Gastrocnemius medialis (tissue), 4 donors: ENCODE measurements at regions not wholly inside any gene's neighbourhood (a gene's known extent, or its start where the extent isn't known, plus 50 kb on each side); places are given as distances from the start of the nearest gene placed in this dataset.

Experiments
- CTCF ChIP-seq, 5 experiments: fragments of 450-650 bp in 3 of 5; fragments of 200-600 bp in 2 of 5; sonication (generic) in 2 of 5; IDR thresholded peaks in 4 of 5; conservative IDR thresholded peaks in 1 of 5; 1 replicate in 4 of 5; 2 replicates in 1 of 5; pipeline ENCODE4 v1.5.1; 2016 to 2019; ENCODE audit warnings: antibody characterized with exemption in 5 of 5, mild to moderate bottlenecking in 3 of 5, moderate library complexity in 3 of 5
- POLR2A ChIP-seq, 2 donors: fragments of 450-650 bp; IDR thresholded peaks; one replicate each; pipeline ENCODE4 v1.6.1; 2017; ENCODE audit warnings: antibody characterized with exemption in 2 of 2, mild to moderate bottlenecking in 2 of 2, moderate library complexity in 2 of 2

DNA sequence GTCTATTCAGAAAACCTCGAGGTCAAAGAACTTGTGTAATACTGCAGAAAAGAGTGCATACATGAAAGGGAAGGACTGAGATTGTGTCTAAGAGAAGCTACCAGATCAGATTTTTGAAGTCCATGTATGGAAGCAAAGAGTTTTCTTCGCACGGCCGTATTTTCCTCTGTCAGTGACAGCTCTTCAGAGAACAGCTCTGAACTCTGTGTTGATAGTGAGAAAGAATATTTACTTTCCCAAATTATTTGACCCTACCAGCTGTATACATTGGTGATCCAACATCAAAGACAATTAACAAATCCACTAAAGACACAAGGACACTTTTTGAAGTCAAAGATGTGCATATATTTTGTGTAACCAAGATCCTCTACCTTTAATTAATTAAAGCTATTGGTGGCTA lies 107.8 kb upstream of the PSMD7 start:
- TF ChIP-seq POLR2A (IDR thresholded peaks at IDR 0.05): no peak
- no peak for TF ChIP-seq CTCF (IDR thresholded peaks at IDR 0.05 in 4 of 5, conservative IDR thresholded peaks at IDR 0.05 in 1 of 5)
